ENCODE measurements at regions not wholly inside any gene's neighbourhood (a gene's known extent, or its start where the extent isn't known, plus 50 kb on each side); places are given as distances from the start of the nearest gene placed in this dataset.

DNA sequence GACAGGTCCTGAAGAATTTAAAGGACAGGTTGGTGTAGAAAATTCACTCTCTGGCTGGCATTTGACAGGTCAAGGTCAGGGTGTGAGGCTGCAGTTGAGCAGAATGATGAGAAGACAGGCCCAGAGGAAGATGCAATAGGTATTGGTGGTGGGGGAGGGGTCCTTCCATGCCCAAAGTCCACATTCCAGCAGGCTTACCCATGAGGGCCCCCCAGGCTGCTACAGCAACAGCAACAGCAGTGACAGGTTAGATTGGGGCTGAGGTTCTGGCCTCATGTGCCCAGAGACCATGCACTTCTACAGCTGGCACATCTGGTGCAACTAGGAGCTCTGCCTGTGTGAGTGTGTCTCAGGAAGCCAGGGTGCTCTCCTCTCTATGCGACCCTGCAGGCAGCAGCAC is 223.5 kb upstream of the GHITM start:
- no peak for DNase-seq

DNA sequence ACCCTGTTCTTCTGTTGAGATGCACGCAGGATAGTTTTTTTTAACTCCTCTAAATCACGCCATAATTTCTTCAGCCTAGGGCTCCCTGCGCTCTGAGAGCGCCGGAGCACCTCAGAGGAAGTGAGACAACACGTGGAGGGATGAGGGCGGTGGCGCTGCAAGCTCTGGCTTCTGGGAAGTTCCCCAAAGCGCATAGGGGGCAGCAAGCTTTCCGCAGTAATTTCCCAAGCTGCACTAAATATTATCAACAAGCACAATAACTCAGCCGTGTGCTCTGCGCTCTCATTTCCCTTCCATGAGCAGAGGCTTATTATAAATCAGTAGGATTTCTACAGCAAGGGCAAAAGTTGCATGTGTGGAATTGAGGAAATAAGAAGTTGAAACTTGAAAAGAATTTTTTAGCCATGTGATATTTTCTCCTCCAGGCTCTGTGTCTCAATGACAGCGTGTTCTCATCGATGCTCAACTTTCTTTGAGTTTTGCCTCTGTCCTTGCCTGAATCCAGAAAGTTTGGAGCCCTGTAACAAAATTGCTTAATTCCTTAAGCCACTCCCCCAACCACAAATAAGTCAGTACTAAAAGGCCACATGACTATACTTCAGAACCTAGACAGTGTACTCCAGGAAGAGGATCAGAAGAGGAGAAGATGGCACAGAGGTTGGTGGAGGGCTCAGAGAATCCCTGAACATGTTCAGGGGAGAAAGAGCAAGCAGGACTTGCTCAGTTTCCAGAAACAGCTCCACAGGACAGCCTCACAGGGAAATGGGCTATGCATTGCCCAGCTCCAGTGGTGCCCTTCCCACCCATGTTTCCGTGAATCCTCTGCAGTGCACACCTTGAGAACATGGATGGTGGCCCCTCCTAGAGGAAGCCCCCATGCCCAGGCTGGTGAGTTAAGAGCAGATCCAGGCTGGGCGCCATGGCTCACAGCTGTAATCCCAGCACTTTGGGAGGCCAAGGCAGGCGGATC is 221.5 kb upstream of the GHITM start:
- no peak for DNase-seq

DNA sequence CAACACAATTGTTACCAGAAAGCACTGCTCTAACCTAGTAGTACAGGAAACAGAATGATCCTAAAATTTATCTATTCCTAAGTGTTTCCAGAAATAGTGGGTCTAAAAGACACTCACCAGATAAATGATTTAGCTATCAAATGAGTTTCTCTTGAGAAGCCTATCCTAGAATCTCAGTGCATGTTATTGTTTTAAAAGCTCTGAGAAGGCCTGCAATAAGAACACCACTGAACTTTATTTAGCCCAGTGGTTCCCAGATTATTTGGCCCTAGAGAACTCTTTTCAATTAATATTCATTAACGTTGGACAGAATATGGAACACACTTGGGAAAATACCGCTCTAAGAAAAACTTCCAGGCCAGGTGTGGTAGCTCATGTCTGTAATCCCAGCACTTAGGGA is 220.1 kb upstream of the GHITM start:
- no peak for DNase-seq

DNA sequence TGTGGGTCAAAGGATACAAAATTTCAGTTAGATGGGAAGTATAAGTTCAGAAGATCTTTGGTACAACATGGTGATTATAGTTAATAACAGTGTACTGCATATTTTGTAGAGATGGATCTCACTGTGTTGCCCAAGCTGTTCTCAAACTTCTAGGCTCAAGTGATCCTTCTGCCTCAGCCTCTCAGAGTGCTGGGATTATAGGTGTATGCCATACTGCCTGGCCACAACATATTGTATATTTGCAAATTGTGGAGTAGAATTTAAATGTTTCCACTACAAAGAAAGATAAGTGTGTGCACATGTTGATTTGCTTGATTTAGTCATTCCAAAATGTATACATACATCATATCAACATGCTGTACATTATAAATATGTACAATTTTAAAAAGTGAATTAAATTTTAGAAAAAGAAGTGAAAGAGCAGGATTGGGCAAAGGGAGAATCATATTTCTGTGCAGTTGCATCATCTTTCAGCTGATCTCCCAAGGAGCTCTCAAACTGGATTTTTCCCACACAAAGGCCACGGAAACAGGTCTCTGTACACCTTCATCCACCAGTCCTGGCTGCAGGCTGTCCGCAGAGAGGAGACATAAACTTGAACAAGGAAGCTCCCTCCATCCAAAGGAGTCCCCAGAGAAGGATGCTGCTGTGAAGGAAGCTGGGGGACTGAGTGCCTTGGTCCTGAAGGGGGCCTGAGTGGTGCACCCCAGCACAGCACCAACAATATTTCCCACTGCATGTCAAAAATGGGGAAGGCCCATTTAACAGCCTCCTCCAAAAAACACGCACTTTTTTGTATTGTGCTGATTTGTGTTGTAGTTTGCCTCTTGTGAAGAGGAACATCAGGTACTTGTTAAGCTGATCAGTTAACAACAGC is 217.1 kb upstream of the GHITM start:
- no peak for DNase-seq

DNA sequence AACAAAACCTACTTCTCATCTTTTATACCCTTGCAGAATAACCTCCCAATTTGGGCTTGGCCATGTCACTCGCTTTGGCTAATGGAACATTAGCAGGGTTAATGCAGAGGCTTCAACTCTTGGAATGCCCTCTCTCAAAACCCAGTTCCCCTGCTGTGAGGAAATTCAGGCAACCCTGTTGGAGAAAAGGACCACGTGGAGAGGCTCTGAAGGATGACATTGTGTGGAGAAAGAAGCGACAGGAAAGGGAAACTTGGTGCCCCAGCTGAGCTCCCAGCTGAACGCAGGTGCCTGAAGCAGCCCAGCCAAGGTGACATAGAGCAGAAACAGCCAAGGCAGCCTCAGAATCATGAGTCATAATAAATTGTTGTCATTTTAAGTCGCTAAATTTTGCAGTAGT is 214.2 kb upstream of the GHITM start:
- DNase-seq: no peak

DNA sequence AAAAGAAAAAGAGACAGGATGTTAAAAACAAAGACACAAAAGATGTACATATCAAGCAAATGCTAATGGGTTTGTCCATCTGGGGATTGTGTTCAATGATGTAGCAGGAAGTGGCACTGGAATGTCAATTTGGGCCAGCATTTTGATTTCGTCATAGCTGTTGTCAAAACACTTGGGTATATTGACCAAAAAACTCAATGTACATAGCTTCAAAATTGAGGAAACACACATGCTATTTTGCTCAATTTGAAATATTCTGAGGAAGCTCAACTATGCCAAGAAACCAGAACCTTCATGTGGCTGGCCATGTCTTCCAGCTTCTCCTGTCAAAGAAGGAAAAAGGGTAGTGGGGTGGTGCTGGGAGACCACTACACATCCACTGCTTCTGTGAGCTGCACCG is 212.7 kb upstream of the GHITM start:
- no peak for DNase-seq

DNA sequence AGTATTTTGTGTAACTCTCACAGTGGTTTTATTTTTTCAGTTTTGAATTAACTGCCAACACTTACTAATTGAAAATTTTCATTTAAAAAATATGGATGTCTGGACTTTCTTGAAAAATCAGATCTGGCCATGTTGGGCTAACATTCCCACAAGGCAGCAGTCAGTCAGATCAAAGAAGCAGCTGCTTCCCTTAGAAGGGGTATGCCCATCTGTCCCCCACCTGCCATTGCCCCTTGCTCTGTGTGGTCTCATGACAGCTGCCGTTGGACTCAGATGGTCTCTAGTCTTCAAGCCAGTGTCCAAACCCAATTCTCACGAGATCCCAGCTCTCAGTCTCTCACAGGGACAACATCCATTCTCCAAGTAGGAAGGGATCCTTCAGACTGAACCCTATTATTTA is 212.1 kb upstream of the GHITM start:
- DNase-seq: no peak

DNA sequence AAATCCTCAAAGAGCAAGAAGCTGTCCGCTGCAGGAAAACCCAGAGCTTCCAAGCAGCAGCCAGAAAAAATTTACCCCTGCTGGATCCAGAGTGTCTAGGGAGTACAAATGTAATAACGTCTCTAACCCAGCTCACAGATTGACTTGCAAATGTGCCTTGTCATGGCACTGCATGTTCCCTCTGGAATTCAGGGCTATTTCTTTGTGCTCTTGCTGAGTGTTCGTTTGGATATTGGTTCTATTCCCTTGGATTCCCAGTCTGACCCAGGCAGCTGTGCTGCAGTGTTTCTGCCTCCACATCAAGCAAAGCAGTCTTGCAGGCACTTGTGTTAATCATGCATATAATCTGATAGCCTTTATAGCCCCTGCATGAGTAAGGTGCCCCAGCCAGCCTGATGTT is 209.9 kb upstream of the GHITM start:
- DNase-seq: no peak

DNA sequence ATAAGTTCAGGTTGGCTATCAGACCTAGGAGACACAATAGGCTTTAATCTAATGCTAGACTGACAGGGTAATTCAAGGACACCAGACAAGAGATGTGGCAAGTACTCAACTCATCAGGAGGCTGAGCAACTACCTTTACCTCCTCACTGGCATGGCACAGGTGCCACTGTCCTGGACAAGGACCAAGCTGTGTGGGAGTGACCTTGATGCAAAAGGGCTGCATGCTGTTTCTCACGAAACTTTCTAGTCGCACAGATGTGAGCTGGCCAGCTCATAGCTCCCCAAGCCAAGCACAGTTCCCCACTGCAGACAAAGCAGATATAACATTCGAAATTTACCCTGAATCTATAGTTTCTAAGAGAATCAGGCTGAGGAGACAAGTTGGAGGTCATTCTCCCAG is 207.6 kb upstream of the GHITM start:
- no peak for DNase-seq

DNA sequence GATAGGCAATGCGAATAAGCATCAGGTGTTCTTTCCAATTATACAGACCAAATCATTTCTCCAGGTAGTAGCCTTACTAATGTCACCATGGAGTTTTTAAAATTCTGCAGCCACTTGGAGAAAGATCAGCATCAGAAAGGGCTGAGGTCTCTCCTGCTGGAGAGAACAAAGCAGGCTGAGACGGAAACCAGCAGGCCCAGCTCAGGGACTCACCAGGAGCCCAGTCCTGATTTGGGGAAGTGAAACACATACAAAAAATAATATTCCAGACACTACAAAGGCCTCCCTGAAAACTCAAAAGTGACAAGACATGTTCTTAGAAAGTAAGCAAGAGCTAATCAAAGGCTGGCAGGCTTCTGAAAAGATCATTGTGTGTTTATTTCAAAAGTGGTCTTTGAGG is 207.1 kb upstream of the GHITM start:
- no peak for DNase-seq

DNA sequence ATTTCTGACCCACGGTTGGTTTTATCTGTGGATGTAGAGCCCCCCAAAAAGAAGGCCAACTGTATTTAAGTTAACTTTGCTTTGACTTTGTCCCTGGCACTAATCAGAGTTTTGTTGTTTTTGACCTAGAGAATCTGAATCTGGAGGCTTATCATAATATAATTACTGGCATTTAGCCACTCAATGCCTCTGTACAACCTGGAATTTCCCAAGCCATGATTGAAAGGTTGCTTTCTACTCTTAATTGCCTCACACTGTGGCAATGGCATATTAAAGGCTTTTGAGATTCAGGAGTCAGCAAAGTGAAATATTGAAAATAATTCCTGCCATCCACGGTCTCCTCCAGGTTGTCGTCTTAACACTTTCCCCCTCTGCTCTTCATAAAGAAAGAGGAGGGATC is 205.2 kb upstream of the GHITM start:
- no peak for DNase-seq

DNA sequence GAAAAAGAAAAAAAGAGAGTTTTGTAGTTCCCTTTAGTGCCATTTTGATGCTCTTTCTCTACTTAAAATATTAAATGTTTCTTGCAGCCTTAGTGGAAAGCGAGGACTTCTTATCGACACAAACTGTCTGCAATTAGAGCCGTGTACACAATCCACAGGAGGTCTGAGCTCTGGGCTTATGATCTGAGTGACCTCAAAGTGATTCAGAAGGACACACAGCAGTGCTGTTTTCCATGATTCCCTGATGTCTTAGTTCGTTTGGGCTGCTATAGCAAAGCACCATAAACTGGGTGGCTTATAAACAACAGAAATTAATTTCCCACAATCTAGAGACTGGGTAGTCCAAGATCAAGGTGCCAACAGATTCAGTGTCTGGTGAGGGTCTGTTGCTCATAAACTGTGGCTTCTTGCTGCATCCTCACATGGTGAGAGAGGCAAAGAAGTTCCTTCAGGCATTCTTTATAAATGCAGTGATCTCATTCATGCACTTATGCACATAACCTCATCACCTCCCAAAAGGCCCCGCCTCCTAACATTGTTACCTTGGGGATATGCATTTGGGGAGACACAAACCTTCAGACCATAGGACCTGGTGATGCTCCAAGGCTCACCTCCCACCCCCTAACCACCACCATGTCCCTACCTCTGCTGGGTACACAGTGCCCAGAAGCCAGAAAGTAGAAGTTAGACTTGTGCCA is 204.5 kb upstream of the GHITM start:
- no peak for DNase-seq

DNA sequence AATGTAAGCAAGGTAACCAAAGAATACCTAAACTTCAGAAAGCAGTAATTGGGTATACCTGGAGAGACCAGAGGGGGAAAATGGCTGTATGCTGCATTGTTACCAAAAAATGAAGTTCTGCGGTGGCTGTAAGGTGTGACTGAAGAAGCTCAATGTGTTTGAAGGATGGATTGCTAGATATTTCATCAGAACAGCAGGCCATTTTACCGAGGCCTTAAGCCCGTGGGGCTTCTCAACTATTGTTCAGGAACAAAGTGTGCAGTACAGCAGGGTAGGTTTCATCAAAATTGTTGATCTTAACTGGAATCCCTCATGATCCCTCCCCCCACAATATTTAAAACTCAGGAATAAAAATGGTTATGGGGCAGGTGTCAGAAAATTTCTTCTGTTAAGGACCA is 204.0 kb upstream of the GHITM start:
- no peak for DNase-seq

DNA sequence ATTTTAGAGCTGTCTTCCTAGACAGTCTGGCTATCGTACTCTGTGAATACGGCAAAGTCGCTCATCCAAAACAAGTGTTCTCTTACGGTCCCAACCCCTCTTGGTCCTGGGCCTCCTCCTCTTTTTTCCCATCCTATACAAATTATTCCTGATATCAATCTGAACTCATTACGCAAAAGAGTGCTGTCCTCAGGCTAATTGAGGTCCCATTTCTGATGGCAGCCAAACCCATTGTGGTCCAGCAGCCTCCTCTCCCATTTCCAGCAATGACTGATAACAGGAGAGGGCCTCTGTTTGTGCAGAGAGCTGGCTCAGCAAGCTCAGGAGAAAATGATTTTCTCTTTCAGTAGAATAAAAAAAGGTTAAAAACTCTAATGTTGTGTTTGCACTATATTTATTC is 203.4 kb upstream of the GHITM start:
- DNase-seq: no peak

DNA sequence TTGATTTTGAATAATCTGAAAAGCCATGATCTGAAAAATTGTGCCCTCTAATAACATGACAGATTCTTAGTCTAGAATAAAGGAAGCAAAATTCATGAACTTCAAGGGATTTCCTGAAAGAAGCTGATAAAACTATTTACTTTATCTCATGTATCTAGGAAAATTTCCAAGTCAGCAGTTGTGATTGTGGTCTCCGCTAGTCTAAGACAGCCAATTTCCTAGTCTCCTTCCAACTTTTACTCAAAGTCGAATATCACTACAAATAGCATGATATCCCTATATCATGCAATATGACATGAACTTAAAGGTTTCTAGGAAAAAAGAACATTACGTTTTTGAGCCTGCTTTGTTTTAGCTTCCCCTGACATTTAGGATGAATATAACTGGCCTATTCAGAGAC is 202.1 kb upstream of the GHITM start:
- no peak for DNase-seq

DNA sequence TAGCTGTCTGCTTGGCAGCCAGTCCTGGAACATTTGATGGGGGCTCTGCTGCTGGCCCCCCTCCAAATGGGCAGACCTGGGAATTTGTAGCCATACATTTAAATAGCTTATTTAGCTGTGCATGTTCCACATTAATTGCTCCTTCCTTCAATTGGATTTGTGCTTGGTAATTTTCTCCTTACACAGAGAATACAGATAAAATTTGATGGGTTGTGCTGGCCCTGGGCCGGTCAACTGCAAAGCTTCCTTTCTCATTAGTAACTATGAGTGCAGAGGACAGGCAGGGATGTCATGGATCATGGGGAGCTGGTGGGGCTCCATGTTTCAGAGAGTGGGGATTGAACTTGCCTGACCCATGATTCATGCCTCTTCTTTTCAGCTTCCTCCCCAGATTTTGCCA is 201.5 kb upstream of the GHITM start:
- DNase-seq: no peak

DNA sequence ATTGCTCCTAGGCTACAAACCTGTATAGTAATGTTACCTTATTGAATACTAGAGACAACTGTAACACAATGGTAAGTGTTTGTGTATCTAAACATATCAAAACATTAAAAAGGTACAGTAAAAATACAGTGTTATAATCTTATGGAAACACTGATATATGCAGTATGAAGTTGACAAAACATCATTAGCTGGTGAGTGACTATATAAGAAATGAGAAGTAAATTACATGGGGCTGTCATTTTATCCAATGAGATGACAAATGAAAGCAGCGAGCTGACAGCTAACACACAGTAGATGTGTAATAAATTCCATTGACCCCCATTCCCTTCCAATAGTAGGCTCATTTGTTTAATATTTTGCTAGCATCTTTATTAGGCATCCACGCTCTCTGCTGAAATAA is 198.1 kb upstream of the GHITM start:
- DNase-seq: no peak

DNA sequence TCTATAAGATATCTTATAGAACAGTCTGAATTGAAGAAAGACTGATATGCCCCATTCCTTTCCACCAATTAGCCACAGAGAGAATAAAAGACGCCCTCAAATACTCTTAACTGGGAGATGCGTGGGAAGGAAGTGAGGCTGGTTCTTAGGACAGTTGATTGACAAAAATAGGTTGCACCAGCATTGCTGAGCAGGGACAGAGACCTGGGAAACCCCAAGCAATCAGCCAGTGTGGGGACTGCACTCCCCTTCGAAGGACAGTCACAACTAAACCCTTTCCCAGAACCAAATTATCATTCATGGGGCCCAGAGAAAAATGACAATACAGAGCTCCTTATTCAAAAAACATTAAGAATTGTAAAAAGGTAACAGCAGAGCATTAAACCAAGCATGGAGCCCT is 196.9 kb upstream of the GHITM start:
- DNase-seq: no peak

DNA sequence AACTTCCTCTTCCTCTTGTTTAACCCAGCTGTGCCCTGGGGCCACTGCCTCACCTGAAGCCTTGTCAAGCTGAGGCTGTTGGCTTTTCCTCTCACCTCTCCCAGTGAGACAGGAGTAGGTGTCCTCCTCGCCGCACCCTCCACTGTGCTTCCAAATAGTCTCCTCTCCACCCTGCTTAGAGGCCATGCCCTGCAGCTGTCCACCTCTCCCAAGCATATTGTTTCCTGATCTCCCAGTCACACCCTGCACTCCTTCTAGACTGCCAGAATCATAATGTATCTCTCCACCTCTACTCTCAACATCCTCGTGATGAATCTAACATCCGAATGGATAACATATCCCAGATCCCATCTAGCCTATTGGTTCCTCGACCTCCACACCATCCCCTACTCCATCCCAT is 196.3 kb upstream of the GHITM start:
- no peak for DNase-seq

DNA sequence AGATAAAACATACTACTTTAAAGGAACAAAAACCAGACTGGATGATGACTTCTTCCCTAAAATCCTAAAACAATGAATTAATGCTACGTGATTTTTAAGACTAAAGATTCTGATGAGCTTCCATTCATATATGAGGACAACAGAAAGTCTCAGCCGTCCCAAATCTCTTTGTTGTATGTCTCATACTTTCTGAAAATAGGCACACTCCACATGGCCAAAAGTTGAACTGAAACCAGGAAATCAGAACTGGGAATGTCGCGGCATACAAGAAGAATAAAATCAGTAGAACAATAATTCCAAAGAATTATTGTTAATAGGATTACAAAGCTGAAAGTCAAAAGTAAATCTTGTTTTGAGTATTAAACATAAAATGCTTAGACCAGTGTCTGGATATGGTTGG is 195.4 kb upstream of the GHITM start:
- no peak for DNase-seq

DNA sequence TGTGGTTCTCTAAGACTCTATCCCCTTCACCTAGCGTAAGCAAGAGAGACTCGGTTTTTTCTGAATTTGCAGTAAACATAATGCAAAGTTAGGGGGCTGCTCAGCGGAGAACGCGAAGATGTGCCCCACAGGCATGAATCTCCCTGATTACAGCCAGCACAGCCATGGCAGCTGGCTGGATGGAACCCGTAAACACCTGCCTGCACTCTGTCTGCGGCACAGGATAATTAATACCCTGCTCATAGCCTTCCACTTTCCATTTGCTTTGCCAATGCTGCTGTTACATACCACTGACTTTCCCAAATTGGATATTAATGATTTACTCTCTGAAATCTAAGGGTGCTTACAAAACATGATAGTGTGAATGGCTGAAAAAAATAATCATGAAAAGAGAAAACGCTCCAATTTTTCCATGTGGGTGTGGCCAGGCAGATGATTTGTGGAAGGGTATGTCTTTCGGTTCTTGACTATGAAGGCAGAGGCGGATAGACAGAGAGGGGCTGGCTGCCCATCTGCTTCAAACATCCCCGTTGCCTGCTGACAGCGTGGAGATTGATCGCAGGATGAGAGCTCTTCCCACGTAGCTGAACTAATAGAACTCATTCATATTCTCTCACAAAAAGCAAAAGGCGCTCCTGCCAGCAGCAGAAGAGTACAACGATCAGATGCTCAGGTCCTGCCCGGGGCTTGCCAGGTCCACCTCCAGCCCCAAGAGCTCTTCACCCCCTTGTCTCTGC is 193.2 kb upstream of the GHITM start:
- no peak for DNase-seq

DNA sequence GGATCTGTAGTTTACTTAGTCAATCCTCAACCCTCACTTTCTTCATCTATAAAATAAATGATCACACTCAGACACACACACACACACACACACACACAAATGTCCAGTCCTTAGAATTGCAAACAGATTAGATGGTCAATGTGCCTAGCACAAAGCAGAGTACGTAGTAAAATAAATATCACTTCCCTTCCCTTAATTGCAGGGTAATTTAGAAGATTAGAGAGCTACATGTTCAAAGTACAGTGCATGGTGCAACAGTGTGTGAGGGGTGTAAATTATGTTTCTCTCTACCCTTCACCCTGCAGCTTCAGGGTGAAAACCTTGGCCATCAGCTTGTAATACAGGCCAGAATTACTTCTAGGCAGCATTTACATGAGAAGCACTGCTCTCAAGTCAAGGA is 187.0 kb upstream of the GHITM start:
- no peak for DNase-seq

DNA sequence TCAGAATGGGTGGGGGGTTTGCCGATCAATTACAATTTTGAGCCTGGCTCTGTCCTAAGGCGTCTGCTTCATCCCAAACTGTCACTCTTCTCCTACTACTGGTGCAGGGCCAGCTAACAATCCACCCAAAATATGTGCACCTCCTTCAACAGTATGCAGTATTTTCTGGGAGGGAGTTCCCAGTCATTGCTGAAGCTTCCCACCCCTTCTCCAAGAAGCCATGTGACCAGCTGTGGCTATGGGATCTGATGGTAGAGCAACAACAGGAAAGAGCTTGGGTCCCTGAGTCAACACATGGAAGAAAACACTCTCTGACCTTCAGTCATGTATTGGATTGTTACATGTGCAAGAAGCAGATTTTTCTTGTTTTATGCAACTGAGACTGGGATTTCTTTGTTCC is 185.7 kb upstream of the GHITM start:
- DNase-seq: no peak
